ENCODE measurements at regions not wholly inside any gene's neighbourhood (a gene's known extent, or its start where the extent isn't known, plus 50 kb on each side); places are given as distances from the start of the nearest gene placed in this dataset.

DNA sequence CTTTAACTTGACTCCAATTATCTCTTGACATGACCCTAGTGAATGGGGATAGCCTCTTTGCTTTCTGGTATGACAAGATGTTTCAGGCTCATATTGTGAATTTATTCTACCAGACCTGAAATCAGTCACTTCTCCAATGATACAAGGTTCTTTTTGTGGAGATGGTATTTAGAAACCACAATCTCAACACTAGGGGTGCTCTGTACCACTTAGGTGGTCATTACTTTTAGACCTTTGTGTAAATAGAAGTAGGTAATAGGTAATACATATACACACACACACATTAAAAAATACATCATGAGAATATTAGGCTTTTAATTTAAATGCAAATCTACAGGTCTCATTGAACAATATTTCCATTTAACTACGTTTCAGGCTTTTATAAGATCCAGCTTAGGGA is 199.0 kb upstream of the RHOBTB1 start:
- DNase-seq (ENCODE audit: low spot score): no peak

DNA sequence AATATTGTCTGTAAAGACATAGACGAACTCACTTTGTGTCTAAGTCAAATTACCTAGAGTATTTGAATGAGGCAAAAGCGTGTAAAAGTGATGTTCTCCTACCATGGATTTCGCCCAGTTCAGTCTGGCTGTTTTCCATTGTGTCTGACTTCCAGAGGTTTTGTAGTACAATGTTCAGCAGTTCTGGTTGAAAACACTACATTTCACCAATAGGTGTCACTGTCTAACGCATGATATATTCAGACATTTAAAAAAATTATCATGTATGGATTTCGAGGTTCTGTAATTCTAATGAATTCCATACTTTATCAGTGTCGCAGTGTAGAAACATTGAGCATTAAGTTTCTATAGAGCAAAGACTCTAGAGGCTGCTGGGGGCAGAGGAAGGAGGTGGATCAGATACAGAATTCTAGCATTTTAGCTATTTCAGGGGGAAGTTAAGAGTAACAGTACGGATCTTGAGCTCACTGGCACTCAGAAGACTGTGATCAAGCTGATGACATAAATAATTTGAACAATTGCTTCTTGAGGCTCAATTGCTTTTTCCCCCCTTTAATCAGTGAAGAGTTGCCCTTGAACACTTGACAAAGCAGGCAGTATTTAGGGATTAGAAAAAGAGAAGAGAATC is 196.9 kb upstream of the RHOBTB1 start:
- no peak for DNase-seq (ENCODE audit: low spot score)

DNA sequence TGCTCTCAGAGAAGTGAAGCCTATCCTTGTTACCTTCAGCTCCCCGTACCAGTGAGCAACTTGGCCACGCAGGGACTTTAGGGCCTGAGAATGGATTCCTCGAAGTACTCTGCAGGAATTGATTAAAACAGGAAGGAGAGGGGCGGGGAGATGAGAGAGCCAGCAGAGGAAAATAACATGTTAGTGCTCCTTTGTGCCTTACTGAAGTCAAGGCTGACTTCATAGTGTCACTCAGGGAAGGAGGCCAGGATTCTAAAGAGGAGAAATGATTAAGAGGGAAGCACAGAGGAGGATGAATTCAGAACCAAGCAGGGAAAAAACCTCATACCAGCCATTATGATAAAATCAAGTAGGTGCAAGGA is 195.6 kb upstream of the RHOBTB1 start:
- no peak for DNase-seq (ENCODE audit: low spot score)

DNA sequence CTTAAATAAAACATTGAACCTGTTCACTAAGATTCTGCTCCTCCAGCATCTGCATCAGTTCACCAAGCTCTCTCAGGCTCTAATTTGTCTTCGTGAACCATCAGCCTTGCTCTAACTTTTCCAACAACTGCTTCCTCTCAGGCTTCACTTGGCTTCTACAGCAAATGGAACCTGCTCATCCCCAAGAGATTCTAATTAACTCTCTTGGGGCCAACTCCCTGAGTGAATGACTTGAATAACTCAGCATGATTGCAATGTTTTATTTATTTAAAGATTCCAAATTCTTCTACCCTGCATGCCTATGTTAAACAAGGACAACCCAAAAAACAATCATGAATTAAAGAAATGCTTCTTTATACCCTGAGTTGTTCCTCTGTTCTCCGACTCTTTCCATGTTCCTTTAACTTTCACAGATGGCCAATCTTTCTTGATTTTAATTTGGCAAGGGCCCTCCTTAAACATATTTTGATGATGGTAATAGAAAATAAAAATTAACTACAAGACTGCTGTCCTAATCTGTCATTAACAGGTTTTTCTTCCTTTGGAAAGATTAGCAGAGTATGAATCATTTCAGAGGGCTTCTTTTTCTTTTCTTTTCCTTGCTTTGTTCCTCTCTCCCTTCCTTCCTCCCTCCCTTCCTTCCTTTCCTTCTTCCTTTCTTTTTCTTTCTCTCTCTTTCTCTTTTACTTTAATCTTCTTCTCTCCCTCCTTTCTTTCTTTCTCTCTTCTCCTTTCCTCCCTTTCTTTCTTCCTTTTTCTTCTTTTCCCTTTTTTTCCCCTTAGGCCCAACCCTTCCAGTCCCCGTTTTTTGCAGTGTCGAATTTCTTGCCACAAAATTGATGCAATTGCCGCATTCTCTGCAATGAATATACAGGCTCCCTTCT is 195.0 kb upstream of the RHOBTB1 start:
- DNase-seq (ENCODE audit: low spot score): no peak

DNA sequence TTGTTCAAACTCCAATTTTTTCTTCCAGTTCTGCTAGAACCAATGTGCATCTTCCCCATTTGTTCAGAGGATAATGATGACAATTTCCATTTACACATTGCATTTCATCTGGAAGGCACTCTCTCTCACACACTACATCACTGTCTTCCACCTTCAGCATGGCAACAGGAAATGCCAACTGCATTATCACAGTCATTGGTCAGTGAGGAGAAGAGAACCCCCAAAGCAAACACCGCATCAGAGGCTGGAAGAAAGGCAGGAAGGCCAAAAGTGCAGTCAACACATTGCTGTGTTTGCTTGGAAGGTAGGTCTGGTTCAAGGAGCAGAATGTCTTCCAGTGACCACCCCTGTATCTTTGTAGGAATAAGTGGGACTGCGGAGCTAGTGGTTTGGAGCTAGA is 192.2 kb upstream of the RHOBTB1 start:
- DNase-seq (ENCODE audit: low spot score): no peak

DNA sequence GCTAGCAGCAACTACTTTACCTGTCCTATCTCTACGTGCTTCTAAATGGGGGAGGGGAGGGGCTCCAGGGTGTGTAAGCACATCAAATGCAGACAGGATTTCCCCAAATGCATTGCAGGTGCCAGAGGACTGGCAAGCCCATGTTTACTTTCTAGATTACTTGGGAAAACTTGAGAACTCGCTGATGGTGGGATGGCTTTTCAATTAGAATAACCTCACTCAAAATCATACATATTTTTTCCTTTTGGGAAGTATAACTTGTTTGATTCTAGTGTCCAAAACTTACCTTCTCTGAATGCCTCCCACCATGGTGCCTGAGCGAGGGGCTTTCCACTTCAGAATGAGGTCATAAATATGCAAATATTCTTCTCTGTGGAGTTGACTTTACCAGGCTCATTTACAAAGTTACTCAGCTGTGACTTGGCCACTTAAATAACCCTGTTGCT is 191.3 kb upstream of the RHOBTB1 start:
- DNase-seq (ENCODE audit: low spot score): no peak

DNA sequence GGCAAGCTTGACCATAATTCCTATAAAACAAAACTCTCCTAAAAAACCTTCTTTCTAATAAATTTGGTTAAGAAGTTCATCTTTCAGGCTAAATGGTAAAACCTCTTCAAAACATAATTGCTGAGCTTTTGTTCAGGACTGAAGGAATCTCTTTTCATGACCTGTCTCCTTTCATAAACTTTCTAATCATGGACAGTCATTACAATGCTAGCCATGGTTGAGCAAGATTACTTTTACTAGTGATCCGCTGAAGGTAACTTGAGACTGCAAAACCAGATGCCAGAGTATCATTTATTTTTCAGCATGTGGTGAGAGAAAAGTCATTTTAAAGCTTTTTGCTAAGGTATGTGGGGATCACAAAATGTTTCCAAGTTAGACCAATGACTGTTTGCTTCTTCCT is 186.4 kb upstream of the RHOBTB1 start:
- DNase-seq (ENCODE audit: low spot score): no peak

DNA sequence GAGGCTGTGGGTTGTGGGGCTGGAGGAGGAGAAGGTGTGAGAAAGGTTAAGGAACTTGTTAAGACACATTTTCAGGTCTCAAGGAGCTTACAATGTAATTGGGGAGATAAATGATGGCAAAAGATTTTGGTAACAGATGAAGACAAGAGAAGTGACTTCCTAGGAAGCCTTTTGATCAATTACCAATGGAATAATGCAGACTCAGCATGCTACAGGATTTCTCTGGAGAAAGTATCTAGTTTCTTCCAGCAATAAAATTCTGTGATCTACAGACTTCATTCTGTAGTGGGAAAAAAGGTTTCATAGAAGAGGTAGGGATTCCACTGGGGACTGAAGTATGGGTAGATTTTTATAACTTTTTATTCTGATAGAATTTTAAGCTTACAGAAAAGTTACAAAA is 184.2 kb upstream of the RHOBTB1 start:
- DNase-seq (ENCODE audit: low spot score): no peak

DNA sequence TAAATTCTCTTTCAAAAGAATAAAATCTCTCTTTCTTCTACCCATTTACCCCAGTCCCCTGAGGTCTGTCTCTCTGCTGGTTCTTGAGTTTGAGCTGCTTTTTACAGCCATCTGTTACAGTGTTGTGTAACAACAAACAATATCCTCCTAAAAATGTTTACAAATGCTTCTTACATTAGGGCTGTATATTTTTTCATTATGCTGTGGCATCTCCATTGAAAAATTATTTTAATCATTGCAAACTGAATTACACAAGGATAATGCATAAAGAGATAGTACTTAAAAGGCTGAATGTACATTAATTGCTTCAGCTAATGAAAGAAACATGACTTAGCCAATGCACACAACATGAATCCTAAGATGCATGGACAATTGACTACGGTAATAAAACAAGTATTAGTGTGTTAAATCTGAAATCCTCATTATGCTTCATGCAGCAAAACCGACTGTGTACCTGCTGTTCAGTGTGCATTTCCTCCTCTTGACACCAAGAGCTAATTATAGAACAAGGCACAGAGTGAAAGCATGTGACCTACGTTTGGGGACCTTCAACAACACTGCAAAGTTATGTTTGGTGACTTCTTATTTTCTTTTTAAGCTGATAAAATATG is 181.7 kb upstream of the RHOBTB1 start:
- DNase-seq (ENCODE audit: low spot score): no peak

DNA sequence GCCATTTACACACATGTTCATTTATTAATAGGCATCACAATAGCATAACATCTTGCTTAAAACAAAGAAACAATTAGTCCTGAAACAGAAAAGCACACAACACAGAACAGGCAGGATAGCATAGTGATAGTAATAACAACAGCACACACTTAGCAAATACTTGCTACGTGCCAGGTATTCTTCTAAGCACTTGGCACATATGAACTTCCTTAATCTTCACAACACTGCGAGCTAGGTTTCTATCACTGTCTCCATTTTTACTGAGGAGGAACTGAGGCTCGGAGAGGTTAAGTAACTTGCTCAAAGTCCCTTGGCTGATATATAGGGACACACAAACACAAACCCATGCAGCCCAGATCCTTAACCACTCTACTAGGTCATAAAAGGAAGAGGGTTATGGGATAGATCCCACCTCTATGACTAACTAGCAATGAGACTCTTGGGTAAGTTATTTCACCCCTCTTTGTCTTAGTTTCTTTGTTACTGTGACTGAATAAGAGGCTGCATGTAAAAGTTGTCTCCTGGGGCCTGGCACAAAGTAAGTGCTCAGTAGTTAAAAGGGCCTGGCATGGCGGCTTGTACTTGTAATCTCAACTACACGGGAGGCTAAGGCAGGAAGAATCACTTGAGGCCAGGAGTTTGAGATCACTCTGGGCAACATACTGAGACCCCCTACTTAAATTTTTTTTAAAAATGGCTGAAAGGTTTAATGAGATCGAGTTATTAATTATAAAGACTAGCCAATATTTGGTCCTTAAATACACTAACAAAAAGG is 181.0 kb upstream of the RHOBTB1 start:
- DNase-seq (ENCODE audit: low spot score): no peak

DNA sequence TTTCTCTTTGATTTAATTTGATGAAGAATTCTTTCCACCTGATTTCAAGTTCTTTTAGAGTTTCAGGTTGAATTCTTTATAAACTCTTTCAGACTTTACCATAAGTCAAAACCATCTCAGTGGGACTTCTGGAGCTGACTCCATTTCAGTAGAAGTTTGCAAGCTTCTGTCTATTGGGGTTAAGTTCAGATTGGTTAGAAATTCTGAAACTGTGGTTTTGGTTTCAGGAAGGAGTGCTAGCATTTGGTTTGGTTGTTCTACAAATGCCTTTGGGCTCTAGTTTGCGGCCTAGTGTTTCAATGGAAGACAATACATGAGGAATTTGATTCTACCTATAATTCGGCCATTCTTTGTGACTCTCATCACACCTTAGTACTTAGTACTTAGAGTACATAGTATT is 176.8 kb upstream of the RHOBTB1 start:
- DNase-seq (ENCODE audit: low spot score): no peak

DNA sequence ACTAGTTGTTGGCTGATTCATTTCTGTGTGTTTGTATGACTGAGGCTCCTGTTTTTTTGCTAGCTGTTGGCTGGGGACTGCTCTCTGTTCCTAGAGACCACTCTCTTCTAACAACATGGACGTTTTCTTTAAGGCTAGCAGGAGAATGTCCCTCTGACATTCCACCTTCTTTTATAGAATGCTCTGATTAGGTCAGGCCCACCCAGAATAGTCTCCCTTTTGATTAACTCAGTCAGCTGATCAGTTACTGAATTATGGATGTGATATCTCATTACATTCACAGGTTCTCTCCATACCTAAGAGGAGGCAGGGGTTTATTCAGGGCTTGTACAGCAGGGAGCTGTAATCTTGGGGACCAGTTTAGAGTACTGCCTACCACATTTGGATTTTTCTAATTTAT is 175.6 kb upstream of the RHOBTB1 start:
- no peak for DNase-seq (ENCODE audit: low spot score)

DNA sequence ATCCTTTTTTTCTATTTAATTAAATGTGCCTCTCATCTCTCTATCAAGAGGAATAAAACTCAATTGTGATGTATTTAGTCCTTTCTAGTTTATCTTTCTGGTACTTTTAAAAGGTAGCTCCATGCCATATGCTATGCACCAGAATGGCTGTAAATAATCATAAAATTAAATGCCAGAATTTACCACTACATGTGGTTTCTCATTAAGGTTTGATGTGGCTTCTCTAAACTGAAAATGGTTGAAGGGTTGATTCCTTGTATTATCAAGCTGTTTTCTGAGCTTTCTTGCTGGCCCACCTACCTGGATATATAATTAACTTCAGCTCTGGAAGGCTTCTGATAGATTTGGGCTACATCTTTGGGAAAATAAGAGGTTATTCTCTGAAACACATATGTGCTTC is 171.9 kb upstream of the RHOBTB1 start:
- DNase-seq (ENCODE audit: low spot score): no peak

DNA sequence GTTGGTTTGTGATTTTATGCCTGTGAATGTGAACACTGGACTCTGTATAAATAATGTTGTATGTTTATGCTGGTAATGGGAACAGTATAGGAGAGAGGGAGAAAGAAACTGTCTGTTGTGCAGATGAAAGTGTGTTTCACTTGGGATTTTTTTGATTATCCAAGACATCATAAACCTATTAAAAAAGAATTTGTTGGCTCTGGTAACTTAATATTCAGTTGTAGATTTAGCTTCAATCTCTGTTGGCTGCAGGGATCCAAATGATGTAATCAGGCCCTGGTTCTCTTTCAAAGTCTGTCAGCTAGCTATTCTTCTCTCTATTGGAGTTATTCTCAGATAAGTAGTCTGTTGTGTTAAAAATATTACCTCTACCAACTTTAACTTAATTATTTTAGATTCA is 168.8 kb upstream of the RHOBTB1 start:
- DNase-seq (ENCODE audit: low spot score): no peak

DNA sequence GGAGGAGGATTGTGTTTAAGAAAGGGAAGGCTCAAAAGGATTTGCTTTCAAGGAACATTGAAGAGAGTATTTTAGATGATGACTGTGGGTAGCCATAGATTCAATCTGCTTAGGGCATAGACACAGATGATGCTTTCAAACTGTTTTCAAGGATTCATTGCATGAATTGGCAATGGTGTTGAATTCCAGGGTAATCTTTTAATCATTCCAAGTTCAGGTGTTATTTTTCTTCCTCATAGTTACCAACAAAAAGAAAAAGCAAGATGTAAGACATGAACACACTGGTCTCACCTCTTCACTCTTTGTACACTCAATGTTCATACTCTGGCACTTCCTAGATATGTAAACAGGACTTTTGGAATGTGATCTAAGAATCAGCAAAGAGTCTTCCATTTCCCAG is 167.0 kb upstream of the RHOBTB1 start:
- DNase-seq (ENCODE audit: low spot score): no peak

DNA sequence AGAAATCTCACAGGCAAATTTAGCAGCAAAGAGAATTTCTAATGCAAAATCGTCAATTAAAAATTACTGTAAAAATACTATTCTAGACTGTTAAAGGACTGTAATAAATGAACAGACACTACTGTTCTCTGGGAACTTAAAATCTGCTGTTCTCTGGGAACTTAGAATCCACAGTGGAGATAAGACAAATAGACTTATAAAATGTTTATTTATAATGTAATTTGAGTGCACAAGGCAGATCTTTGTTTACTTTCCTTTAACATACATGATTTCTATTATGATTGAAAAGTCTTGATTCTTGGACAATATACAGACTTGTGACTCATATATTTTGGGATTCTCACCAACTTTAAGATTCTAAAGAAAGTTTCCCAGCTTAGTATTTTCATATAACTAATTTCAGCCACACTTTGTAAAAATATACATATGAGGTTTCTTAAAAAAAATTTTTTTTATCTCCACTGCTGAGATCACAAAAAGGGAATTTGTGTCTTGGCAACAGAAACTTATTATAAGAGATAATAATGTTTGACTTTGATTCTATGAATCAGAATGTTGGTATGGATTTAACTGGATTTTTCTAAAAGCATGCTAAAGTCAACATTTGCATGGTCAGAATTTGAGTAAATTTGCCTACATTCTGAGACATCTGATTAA is 166.3 kb upstream of the RHOBTB1 start:
- DNase-seq (ENCODE audit: low spot score): no peak

DNA sequence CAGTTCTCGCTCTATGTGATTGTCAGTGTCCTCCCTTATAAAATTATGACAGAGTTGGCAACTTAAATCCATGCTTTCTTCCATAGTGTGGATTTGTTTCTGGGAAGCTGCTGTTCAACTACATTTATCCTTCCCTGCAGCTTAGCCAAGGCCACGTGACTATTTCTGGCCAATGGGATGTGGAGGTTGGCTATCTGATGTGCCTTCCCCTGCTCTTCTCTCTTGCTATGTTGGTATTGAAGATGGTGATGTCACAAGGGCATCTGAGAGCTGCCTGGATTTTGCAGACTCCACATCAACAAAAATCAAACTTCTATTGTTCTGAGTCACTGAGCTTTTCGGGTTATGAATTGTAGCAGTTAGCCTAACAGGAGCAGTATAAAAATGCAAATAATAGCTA is 164.9 kb upstream of the RHOBTB1 start:
- DNase-seq (ENCODE audit: low spot score): no peak

DNA sequence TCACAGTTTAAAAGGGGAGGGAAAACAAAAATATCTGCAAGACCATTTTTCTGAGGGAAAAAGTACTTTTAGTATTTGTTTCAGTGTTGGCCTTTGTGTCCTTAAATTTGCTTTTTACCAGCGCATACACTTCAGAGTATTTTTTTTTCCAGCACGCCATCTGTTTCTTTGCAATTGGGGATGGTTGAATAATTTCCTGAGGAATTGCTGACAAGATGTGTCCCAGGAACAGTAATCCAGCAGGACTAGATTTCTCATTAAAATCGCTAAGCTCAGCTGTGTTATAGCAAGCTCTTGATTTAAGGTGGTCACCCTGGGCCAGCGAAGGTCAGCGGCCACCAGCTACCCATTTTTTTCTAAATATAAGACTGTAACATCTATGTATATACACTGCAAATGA is 156.9 kb upstream of the RHOBTB1 start:
- no peak for DNase-seq (ENCODE audit: low spot score)

DNA sequence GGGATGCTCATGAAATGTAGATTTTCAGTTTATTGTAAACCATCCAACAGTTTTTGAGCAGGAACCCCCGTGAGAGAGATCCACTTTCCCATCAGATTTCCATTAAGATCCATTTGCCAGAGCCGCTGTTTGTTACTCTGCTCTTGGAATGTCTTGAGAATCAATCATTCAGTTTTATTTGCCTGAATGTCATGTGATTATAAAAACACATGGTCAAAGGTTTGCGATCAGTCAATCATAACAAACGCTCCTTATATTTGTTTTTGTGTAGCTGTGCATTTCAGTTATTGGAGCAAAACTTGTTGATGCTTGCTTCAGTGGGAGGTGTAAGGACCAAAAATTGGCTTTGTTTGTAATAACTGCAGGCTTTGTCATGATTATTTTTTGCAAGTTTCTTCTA is 155.8 kb upstream of the RHOBTB1 start:
- DNase-seq (ENCODE audit: low spot score): no peak

DNA sequence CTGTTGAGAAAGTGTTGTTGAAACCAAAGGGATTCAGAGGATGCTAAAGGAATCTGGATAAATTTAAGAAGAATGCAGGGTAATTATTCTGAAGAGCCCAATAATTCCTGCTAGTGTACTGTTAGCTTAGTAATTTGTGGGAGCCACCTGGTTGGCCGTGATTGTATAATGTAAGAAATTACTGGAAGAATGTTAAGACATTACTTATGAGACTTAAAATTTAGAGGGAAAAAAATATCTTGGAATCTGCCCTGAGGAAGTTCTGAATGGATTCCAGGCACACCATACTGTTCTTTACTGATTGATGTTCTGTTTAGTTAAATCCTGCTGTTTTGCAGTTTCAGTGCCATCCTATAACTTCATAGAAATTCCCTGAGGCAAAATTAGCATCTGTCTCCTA is 155.0 kb upstream of the RHOBTB1 start:
- DNase-seq (ENCODE audit: low spot score): no peak

DNA sequence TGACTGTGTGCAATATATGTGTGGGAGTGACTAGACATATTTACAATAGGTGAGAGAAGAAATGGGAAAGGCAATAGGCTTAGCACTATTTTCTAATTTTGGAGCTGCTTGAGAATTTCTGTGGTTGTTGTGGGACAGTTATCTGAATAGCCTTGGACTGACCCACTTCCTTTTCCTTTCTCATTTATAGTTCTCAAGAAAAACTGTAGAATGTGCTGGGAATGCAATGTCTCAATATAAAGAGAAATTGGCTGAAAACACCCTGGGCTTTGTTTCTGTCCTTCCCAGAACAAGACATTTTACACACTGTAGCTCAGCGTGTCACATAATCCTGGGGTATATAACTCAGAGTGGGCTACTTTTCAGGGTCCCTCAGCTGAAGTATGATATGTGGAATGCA is 153.0 kb upstream of the RHOBTB1 start:
- DNase-seq (ENCODE audit: low spot score): no peak

DNA sequence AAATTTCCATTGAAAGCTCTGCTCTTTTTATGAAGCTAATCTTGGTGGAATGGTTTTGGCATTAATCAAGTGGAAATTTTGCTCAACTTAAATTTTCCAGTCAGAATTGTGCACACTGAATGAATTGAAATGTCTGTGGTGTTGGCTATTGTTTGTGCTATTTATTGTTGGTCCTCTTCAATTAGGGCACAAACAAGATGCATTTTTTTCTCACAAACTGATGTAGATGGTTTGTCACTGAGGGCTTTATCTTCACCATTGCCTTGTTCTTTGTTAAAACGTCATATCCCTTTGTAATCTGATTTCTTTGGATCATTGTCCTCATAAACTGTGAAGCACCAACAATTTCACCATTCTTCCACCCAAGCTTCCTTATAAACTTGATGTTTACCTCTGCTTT is 152.1 kb upstream of the RHOBTB1 start:
- no peak for DNase-seq (ENCODE audit: low spot score)
